ENCODE measurements at regions not wholly inside any gene's neighbourhood (a gene's known extent, or its start where the extent isn't known, plus 50 kb on each side); places are given as distances from the start of the nearest gene placed in this dataset.

DNA sequence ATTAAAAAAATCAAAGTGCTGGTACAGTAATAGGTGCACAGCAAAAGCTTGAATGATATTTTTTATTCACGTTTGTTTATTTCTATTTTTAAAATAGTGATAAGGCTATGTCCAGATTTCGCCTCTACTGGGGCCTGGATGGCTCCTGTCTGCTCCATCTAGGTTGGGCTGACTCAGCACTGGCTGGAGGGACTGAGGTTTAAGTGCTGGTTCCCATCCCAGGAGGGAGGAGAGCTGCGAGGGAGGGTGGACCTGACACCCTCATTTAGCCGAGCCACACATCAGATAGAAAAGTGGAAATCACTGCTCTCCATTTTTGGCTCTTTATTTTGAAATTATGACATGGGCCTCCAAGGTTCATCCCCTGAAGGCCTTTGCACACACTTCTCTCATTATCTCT is 95.4 kb upstream of the AGBL1 start:
- TF ChIP-seq, protein P1, sequence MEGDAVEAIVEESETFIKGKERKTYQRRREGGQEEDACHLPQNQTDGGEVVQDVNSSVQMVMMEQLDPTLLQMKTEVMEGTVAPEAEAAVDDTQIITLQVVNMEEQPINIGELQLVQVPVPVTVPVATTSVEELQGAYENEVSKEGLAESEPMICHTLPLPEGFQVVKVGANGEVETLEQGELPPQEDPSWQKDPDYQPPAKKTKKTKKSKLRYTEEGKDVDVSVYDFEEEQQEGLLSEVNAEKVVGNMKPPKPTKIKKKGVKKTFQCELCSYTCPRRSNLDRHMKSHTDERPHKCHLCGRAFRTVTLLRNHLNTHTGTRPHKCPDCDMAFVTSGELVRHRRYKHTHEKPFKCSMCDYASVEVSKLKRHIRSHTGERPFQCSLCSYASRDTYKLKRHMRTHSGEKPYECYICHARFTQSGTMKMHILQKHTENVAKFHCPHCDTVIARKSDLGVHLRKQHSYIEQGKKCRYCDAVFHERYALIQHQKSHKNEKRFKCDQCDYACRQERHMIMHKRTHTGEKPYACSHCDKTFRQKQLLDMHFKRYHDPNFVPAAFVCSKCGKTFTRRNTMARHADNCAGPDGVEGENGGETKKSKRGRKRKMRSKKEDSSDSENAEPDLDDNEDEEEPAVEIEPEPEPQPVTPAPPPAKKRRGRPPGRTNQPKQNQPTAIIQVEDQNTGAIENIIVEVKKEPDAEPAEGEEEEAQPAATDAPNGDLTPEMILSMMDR (IDR thresholded peaks at IDR 0.05; ENCODE audit: low read depth, low read length), result no peak
- TF ChIP-seq, protein P2, sequence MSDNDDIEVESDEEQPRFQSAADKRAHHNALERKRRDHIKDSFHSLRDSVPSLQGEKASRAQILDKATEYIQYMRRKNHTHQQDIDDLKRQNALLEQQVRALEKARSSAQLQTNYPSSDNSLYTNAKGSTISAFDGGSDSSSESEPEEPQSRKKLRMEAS (IDR thresholded peaks at IDR 0.05; ENCODE audit: low read depth, low read length), result no peak
- no peak for TF ChIP-seq MYC (IDR thresholded peaks at IDR 0.05; ENCODE audit: low read depth, low read length)
